22Rv1 (cell line): ENCODE measurements at regions not wholly inside any gene's neighbourhood (a gene's known extent, or its start where the extent isn't known, plus 50 kb on each side); places are given as distances from the start of the nearest gene placed in this dataset.

ENCODE experiments used
- CTCF ChIP-seq: fragments of 450-650 bp; IDR thresholded peaks from 2 replicates; pipeline ENCODE4 v1.5.1; 2017; ENCODE audit warnings: mild to moderate bottlenecking
- ZFX ChIP-seq: fragments of 450-650 bp; IDR thresholded peaks from 2 replicates; pipeline ENCODE4 v1.6.1; 2017; ENCODE audit warnings: antibody characterized with exemption, borderline replicate concordance

GRCh38 chr3:99319961-99320360 lies 318.4 kb upstream of the COL8A1 start:
- TF ChIP-seq CTCF, result no peak
- TF ChIP-seq ZFX, result no peak
